ENCODE measurements at regions not wholly inside any gene's neighbourhood (a gene's known extent, or its start where the extent isn't known, plus 50 kb on each side); places are given as distances from the start of the nearest gene placed in this dataset.

- no peak for TF ChIP-seq POLR2A (IDR thresholded peaks at IDR 0.05; ENCODE audit: extremely low read depth, insufficient read length)
- TF ChIP-seq, protein P1, sequence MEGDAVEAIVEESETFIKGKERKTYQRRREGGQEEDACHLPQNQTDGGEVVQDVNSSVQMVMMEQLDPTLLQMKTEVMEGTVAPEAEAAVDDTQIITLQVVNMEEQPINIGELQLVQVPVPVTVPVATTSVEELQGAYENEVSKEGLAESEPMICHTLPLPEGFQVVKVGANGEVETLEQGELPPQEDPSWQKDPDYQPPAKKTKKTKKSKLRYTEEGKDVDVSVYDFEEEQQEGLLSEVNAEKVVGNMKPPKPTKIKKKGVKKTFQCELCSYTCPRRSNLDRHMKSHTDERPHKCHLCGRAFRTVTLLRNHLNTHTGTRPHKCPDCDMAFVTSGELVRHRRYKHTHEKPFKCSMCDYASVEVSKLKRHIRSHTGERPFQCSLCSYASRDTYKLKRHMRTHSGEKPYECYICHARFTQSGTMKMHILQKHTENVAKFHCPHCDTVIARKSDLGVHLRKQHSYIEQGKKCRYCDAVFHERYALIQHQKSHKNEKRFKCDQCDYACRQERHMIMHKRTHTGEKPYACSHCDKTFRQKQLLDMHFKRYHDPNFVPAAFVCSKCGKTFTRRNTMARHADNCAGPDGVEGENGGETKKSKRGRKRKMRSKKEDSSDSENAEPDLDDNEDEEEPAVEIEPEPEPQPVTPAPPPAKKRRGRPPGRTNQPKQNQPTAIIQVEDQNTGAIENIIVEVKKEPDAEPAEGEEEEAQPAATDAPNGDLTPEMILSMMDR (IDR thresholded peaks at IDR 0.05; ENCODE audit: low read depth, low read length) = no peak
- TF ChIP-seq, protein P2, sequence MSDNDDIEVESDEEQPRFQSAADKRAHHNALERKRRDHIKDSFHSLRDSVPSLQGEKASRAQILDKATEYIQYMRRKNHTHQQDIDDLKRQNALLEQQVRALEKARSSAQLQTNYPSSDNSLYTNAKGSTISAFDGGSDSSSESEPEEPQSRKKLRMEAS (IDR thresholded peaks at IDR 0.05; ENCODE audit: low read depth, low read length) = no peak
- no peak for TF ChIP-seq MYC (IDR thresholded peaks at IDR 0.05; ENCODE audit: low read depth, low read length)
- no peak overlapping the region for H3K4me3 ChIP-seq (ENCODE audit: low read depth, low read length)
- no peak for DNase-seq (ENCODE audit: low read depth)
Measured at GRCh38 chr2:121904656-121905055, 149.2 kb downstream of the TSN start.

DNA sequence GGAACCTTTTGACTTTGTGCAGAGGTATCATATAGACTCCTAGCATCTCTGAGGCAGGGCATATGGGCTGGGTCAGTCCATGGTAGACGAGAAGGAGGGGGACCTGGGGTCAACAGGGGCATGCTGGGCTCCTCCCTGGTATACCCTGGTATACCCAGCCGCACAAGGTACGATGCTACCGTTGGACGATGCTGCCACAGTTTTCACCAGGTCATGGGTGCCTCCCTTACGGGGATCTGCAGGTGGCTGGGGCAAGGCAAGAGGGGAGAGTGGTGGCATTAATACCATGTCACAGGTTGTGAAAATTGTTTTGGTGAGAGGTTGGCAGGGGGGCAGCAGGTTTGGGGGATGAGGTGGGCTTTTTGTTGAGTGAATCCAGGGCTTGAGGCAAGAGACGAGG, 149.8 kb downstream of the TSN start:
- TF ChIP-seq, protein P2 (IDR thresholded peaks at IDR 0.05; ENCODE audit: low read depth, low read length) = no peak
- no peak for TF ChIP-seq MYC (IDR thresholded peaks at IDR 0.05; ENCODE audit: low read depth, low read length)
- no peak for TF ChIP-seq POLR2A (IDR thresholded peaks at IDR 0.05; ENCODE audit: extremely low read depth, insufficient read length)
- TF ChIP-seq, protein P1 (IDR thresholded peaks at IDR 0.05; ENCODE audit: low read depth, low read length) = no peak
- DNase-seq (ENCODE audit: low read depth) = no peak
- no peak overlapping the region for H3K4me3 ChIP-seq (ENCODE audit: low read depth, low read length)

DNA sequence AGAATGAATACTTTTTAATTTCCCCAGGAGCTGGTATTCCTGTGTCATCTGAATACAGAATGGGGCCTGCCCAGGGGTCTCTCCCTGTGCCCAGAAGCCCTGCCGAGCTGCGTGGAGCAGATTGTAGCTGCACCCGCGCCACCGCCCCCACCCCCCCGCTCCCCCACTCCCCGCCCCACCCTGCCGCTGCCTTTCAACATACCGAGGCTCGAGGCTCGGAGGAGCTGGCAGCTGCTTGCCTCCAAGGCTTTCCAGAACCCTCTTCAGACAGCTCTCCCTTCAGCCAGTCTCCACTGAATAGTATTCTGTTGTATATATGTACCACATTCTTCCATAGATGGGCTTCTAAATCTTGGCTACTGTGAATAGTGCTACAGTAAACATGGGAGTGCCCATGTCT, 150.7 kb downstream of the TSN start:
- DNase-seq (ENCODE audit: low read depth) = no peak
- TF ChIP-seq, protein P2 (IDR thresholded peaks at IDR 0.05; ENCODE audit: low read depth, low read length) = no peak
- TF ChIP-seq POLR2A (IDR thresholded peaks at IDR 0.05; ENCODE audit: extremely low read depth, insufficient read length) (no peak), MYC (IDR thresholded peaks at IDR 0.05; ENCODE audit: low read depth, low read length) (no peak)
- TF ChIP-seq, protein P1 (IDR thresholded peaks at IDR 0.05; ENCODE audit: low read depth, low read length) = no peak
- no peak overlapping the region for H3K4me3 ChIP-seq (ENCODE audit: low read depth, low read length)

GRCh38 chr2:121907928-121908327, 152.5 kb downstream of the TSN start:
- TF ChIP-seq MYC (IDR thresholded peaks at IDR 0.05; ENCODE audit: low read depth, low read length) = no peak
- no peak for TF ChIP-seq POLR2A (IDR thresholded peaks at IDR 0.05; ENCODE audit: extremely low read depth, insufficient read length)
- TF ChIP-seq, protein P1 (IDR thresholded peaks at IDR 0.05; ENCODE audit: low read depth, low read length) = no peak
- TF ChIP-seq, protein P2 (IDR thresholded peaks at IDR 0.05; ENCODE audit: low read depth, low read length) = no peak
- no peak overlapping the region for H3K4me3 ChIP-seq (ENCODE audit: low read depth, low read length)
- peak; percentile 16 for DNase-seq (ENCODE audit: low read depth)

GRCh38 chr2:121910139-121910538, 154.7 kb downstream of the TSN start:
- TF ChIP-seq MYC (IDR thresholded peaks at IDR 0.05; ENCODE audit: low read depth, low read length) (no peak), POLR2A (IDR thresholded peaks at IDR 0.05; ENCODE audit: extremely low read depth, insufficient read length) (no peak)
- TF ChIP-seq, protein P2 (IDR thresholded peaks at IDR 0.05; ENCODE audit: low read depth, low read length) = no peak
- TF ChIP-seq, protein P1 (IDR thresholded peaks at IDR 0.05; ENCODE audit: low read depth, low read length) = no peak
- no peak for DNase-seq (ENCODE audit: low read depth)
- no peak overlapping the region for H3K4me3 ChIP-seq (ENCODE audit: low read depth, low read length)

GRCh38 chr2:121911036-121911435, 155.6 kb downstream of the TSN start:
- DNase-seq (ENCODE audit: low read depth) = no peak
- no peak overlapping the region for H3K4me3 ChIP-seq (ENCODE audit: low read depth, low read length)
- TF ChIP-seq, protein P2 (IDR thresholded peaks at IDR 0.05; ENCODE audit: low read depth, low read length) = no peak
- no peak for TF ChIP-seq MYC (IDR thresholded peaks at IDR 0.05; ENCODE audit: low read depth, low read length)
- no peak for TF ChIP-seq POLR2A (IDR thresholded peaks at IDR 0.05; ENCODE audit: extremely low read depth, insufficient read length)
- TF ChIP-seq, protein P1 (IDR thresholded peaks at IDR 0.05; ENCODE audit: low read depth, low read length) = no peak
